ENCODE measurements at regions not wholly inside any gene's neighbourhood (a gene's known extent, or its start where the extent isn't known, plus 50 kb on each side); places are given as distances from the start of the nearest gene placed in this dataset.

DNA sequence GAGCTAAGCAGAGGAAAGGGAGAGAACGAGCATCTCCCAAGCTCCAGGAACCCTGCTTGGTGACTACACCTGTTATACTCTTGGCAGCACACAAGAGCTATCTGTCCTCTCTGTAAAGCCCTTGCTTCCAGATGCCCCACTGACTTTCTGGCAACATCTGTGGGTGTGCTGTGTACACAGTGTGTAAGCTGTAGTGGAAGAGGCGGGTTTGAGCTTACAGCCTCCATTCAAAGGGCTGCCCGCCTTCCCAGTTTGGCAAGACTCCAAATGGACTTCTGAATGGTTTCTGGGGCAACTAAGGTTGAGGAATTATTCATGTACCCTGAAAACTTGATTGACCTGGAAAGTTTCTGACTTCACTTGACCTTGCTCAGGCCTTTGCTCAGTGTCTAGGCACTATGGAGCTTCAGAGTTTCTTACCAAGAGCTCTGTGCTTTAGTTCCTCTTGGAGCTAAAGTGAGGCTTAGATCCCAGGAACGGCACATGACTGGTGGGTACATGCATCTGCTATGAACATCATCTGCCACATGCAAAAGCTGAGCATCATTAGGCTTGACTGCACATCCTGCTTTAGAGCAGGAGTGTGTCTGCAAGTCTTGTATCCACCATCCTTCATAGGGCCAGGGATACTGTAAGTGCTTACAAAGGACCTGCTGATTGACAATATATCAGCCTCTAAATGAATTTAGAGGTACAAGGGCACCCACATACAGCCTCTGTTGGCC, 290.9 kb upstream of the SIX2 start:
- no peak for DNase-seq (ENCODE audit: low read depth)
- H3K36me3 ChIP-seq (ENCODE audit: control insufficient read depth, insufficient read depth, low read length, severe bottlenecking), result no peaks in the 10 kb centered on the region
- H3K4me1 ChIP-seq (ENCODE audit: control insufficient read depth, insufficient read depth, low read length), result no peaks in the 10 kb centered on the region
- H3K27me3 ChIP-seq (replicated peaks; ENCODE audit: control insufficient read depth, insufficient read depth, low read length), result peaks cover 42% of the 10 kb centered on the region
- H3K9ac ChIP-seq (ENCODE audit: low read length), result no peak overlapping the region
- no peak overlapping the region for H3K4me3 ChIP-seq (ENCODE audit: low read length)
- H3K9me3 ChIP-seq (ENCODE audit: control insufficient read depth, low read length), result no peaks in the 10 kb centered on the region

DNA sequence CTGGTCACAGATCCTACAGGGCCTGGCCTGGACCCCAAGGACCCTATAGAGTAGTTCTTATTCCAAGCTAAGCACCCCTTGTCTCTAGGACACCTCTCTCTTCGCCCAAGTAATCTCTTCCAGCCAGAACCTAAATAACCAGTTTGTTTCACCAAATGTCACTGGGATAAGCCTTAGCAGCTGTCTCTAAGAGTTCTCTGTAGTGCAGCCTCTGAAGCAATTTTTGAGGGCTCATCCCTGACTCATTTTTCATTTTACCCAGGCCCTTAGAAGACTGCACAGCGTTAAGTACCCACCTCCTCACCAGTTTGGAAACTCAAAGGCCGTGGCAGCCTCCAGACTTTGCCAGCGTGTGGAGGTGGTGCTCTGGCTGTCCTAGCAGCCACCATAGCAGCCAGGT, 290.1 kb upstream of the SIX2 start:
- Histone ChIP-seq H3K9ac (ENCODE audit: low read length) (no peak overlapping the region), H3K9me3 (ENCODE audit: control insufficient read depth, low read length) (no peaks in the 10 kb centered on the region), H3K4me3 (ENCODE audit: low read length) (no peak overlapping the region), H3K4me1 (ENCODE audit: control insufficient read depth, insufficient read depth, low read length) (no peaks in the 10 kb centered on the region), H3K36me3 (ENCODE audit: control insufficient read depth, insufficient read depth, low read length, severe bottlenecking) (no peaks in the 10 kb centered on the region), H3K27me3 (replicated peaks; ENCODE audit: control insufficient read depth, insufficient read depth, low read length) (peaks cover 34% of the 10 kb centered on the region)
- DNase-seq (ENCODE audit: low read depth), result no peak

DNA sequence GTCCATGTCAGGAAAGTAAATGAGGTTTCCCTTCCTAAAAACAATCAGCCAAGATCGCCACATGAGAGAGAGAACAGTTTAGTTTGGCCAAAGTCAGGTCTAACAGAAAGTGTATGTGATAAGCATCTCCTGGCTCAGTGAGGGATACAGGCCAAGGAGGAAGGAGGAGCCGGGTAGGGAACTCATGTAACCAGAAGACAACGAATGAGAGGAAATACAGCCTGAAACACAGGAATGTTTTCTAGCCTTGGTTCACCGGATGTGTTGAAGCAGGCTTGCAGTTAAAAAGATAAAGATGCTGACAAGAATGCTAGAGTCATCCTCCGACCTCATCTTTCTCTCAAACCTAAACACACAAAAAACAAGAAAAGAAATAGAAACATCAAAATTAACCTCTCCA, 283.9 kb upstream of the SIX2 start:
- DNase-seq (ENCODE audit: low read depth), result peak; percentile 52
- Histone ChIP-seq H3K4me1 (ENCODE audit: control insufficient read depth, insufficient read depth, low read length) (no peaks in the 10 kb centered on the region), H3K36me3 (ENCODE audit: control insufficient read depth, insufficient read depth, low read length, severe bottlenecking) (no peaks in the 10 kb centered on the region), H3K9me3 (ENCODE audit: control insufficient read depth, low read length) (no peaks in the 10 kb centered on the region), H3K9ac (ENCODE audit: low read length) (no peak overlapping the region), H3K27me3 (replicated peaks; ENCODE audit: control insufficient read depth, insufficient read depth, low read length) (peaks cover 5% of the 10 kb centered on the region), H3K4me3 (ENCODE audit: low read length) (no peak overlapping the region)

DNA sequence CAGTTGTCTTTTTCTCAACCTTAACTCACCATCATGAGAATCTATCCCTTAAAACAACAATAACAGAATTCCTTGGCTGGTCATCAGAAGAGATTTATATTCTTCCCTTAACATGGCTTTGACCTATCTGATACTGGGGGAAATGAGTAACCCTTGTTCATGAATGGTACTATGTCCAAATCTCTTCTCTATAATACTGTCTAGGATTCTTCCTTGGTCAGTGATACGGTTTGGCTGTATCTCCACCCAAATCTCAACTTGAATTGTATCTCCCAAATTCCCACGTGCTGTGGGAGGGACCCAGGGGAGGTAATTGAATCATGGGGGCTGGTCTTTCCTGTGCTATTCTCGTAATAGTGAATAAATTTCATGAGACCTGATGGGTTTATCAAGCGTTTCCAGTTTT, 282.0 kb upstream of the SIX2 start:
- no peaks in the 10 kb centered on the region for H3K9me3 ChIP-seq (ENCODE audit: control insufficient read depth, low read length)
- peaks cover 2% of the 10 kb centered on the region for H3K27me3 ChIP-seq (replicated peaks; ENCODE audit: control insufficient read depth, insufficient read depth, low read length)
- H3K36me3 ChIP-seq (ENCODE audit: control insufficient read depth, insufficient read depth, low read length, severe bottlenecking), result no peaks in the 10 kb centered on the region
- DNase-seq (ENCODE audit: low read depth), result no peak
- no peaks in the 10 kb centered on the region for H3K4me1 ChIP-seq (ENCODE audit: control insufficient read depth, insufficient read depth, low read length)
- no peak overlapping the region for H3K9ac ChIP-seq (ENCODE audit: low read length)
- no peak overlapping the region for H3K4me3 ChIP-seq (ENCODE audit: low read length)

DNA sequence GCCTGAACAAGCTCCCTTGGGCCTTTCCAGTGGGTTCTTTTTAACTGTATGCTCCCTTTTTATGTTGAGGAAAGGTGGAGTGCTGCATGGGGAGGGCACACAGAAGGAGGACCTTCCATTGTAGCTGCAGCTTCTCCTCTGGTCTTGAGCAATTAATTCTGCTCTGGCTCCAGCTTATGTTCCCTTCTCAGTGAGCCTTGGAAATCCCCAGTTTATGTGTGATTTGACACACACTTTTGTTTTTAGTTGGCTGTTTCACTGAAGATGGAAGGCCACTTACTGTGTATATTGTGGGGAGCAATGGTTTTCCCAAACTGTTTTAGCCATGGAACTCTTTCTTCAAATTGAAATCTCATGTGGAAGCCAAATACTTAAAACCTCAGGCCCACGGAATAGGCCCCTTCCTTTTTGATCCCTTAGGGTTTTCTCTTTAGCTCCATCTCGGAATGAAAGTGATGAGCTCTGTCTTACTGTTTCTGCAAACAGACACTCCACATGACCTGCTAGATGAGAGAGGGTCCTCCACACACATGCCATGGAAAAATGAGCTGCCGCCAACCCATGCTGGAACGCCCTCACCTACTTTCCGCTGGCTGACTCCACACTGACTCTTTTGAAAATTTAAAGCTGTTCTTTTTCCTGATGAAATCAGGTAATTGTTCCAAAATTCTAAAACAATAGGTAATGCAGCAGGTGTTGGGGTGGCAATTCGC, 280.9 kb upstream of the SIX2 start:
- Histone ChIP-seq H3K36me3 (ENCODE audit: control insufficient read depth, insufficient read depth, low read length, severe bottlenecking) (no peaks in the 10 kb centered on the region), H3K4me3 (ENCODE audit: low read length) (no peak overlapping the region), H3K4me1 (ENCODE audit: control insufficient read depth, insufficient read depth, low read length) (no peaks in the 10 kb centered on the region), H3K27me3 (replicated peaks; ENCODE audit: control insufficient read depth, insufficient read depth, low read length) (no peaks in the 10 kb centered on the region), H3K9ac (ENCODE audit: low read length) (no peak overlapping the region), H3K9me3 (ENCODE audit: control insufficient read depth, low read length) (no peaks in the 10 kb centered on the region)
- DNase-seq (ENCODE audit: low read depth), result no peak

DNA sequence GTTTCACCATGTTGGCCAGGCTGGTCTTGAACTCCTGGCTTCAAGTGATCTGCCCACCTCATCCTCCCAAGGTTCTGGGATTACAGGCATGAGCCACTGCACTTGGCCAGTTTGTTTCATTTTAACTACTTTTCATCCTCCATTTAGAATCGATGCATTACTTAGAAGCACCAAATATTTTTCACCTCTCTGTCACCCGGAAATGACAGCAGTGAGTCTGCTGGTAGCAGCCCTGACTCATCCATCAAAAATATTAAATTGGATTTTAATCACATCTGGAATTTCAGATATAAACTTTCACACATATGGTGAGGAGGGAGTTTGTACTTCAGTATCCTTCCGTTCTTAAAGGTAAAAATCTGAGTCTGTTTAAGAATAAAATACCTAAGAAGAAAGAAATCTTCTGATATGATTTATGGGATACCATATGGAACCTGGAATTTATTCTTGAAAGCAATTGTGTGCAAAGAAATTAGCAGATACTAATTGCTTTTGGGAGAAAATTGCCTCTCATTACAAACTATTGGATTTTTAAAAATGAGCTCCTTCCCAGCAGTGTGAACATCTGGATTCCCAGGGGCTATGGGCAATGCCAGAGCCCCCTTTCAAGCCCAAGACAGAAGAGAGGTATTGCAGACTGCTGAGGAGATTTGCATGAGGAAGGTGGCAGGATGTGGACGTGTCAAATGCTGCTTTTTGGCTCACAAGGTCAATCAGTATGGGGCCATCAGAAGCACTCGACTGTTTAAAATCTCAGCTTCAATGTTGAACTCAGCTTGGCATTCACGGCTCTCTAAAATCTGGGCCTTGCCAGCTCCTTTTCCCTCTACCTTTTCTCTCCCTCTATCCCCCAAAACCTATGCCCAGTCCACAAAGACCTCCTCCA, 279.5 kb upstream of the SIX2 start:
- no peaks in the 10 kb centered on the region for H3K27me3 ChIP-seq (replicated peaks; ENCODE audit: control insufficient read depth, insufficient read depth, low read length)
- H3K9ac ChIP-seq (ENCODE audit: low read length), result no peak overlapping the region
- no peaks in the 10 kb centered on the region for H3K36me3 ChIP-seq (ENCODE audit: control insufficient read depth, insufficient read depth, low read length, severe bottlenecking)
- DNase-seq (ENCODE audit: low read depth), result no peak
- no peak overlapping the region for H3K4me3 ChIP-seq (ENCODE audit: low read length)
- H3K9me3 ChIP-seq (ENCODE audit: control insufficient read depth, low read length), result peaks cover 3% of the 10 kb centered on the region
- no peaks in the 10 kb centered on the region for H3K4me1 ChIP-seq (ENCODE audit: control insufficient read depth, insufficient read depth, low read length)

DNA sequence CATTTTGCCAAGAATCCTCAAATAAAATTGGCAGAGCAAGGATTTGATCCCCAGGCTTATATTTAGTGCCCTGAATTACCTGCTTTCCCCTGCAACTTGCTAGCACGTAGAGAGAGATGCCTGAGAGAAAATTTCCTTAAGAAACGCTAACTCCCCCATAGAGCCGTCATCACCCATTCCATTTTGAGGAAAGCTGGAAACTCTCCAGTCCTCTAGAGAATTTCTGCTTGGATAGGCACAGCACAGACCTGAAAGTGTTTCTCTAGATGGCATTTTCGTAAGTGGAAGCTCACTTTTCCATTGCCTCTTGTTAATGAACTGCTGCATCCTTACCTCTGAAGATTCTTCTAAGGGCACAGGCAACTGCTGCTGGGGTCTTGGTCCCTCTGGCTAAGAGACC, 277.8 kb upstream of the SIX2 start:
- Histone ChIP-seq H3K4me3 (ENCODE audit: low read length) (no peak overlapping the region), H3K4me1 (ENCODE audit: control insufficient read depth, insufficient read depth, low read length) (no peaks in the 10 kb centered on the region), H3K36me3 (ENCODE audit: control insufficient read depth, insufficient read depth, low read length, severe bottlenecking) (no peaks in the 10 kb centered on the region), H3K9ac (ENCODE audit: low read length) (no peak overlapping the region), H3K27me3 (replicated peaks; ENCODE audit: control insufficient read depth, insufficient read depth, low read length) (no peaks in the 10 kb centered on the region), H3K9me3 (ENCODE audit: control insufficient read depth, low read length) (peaks cover 3% of the 10 kb centered on the region)
- DNase-seq (ENCODE audit: low read depth), result no peak

DNA sequence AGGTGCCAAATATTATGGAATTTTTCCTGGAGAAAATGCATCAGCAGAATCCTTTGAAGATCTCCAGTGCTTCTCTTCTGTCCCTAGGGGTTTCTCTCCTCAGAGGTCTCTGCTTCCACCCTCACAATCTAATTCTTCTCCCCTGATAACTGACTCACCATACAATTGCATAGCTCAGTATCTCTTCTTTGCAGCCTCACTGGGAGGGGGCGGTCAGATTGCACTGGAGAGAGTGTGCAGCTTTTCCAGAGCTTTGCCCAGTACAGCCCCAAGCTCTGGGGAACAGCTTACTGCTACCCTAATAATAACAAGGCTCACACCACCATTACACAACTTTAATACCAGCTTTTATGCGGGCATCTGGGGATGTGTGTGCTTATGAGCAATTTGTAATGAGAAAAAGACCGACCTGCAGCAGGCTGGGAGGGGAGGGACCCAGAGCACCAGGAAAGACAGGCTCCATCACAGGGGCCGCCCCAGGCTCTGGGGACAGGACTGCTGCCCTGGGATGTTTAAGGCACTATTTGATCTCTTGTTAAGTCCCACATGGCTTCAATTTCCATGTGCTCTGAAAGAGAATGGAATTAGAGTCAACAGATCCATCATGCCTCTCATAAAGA, 276.6 kb upstream of the SIX2 start:
- peaks cover 5% of the 10 kb centered on the region for H3K27me3 ChIP-seq (replicated peaks; ENCODE audit: control insufficient read depth, insufficient read depth, low read length)
- no peak overlapping the region for H3K4me3 ChIP-seq (ENCODE audit: low read length)
- H3K36me3 ChIP-seq (ENCODE audit: control insufficient read depth, insufficient read depth, low read length, severe bottlenecking), result no peaks in the 10 kb centered on the region
- DNase-seq (ENCODE audit: low read depth), result peak; percentile 22
- no peak overlapping the region for H3K9ac ChIP-seq (ENCODE audit: low read length)
- H3K4me1 ChIP-seq (ENCODE audit: control insufficient read depth, insufficient read depth, low read length), result no peaks in the 10 kb centered on the region
- H3K9me3 ChIP-seq (ENCODE audit: control insufficient read depth, low read length), result peaks cover 3% of the 10 kb centered on the region

DNA sequence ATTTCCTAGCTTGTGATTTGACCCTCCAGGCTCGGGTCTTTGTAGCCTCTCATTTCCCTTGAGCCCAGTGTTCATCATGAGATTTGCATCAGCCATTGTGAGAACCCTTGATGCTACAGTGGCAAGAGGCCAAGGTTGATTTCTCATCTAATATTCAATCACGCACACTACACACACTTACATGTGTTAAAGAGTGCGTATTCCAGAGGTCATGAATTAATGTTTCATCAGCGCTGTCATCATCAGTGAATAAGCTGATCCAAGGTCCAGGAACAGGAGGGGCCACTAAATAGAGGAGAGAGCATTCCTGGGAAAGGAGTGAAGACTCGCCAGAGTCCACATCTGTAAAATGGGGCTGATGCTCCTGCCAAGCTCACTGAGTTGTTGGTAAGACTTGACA, 276.1 kb upstream of the SIX2 start:
- H3K27me3 ChIP-seq (replicated peaks; ENCODE audit: control insufficient read depth, insufficient read depth, low read length), result peaks cover 5% of the 10 kb centered on the region
- no peak overlapping the region for H3K4me3 ChIP-seq (ENCODE audit: low read length)
- H3K36me3 ChIP-seq (ENCODE audit: control insufficient read depth, insufficient read depth, low read length, severe bottlenecking), result no peaks in the 10 kb centered on the region
- H3K4me1 ChIP-seq (ENCODE audit: control insufficient read depth, insufficient read depth, low read length), result no peaks in the 10 kb centered on the region
- no peak for DNase-seq (ENCODE audit: low read depth)
- peaks cover 3% of the 10 kb centered on the region for H3K9me3 ChIP-seq (ENCODE audit: control insufficient read depth, low read length)
- no peak overlapping the region for H3K9ac ChIP-seq (ENCODE audit: low read length)

DNA sequence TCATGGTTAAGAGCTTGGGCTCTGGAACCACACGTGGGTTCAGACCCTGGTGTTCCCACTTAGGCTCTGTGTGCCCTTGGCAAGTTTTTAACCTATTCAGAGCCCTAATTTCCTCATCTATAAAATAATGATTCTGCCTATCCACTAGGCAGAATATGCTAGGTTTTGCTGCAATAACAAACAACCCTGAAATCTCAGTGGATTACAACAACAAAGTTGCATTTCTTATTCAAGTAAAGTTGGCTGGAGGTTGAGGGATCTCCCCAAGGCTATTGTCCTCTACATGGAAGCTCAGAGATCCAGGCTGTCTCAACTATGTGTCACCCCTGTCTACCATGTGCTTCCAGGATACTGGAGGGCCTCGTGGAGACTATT, 275.4 kb upstream of the SIX2 start:
- Histone ChIP-seq H3K4me3 (ENCODE audit: low read length) (no peak overlapping the region), H3K9ac (ENCODE audit: low read length) (no peak overlapping the region), H3K27me3 (replicated peaks; ENCODE audit: control insufficient read depth, insufficient read depth, low read length) (peaks cover 5% of the 10 kb centered on the region), H3K4me1 (ENCODE audit: control insufficient read depth, insufficient read depth, low read length) (no peaks in the 10 kb centered on the region), H3K9me3 (ENCODE audit: control insufficient read depth, low read length) (peaks cover 3% of the 10 kb centered on the region), H3K36me3 (ENCODE audit: control insufficient read depth, insufficient read depth, low read length, severe bottlenecking) (no peaks in the 10 kb centered on the region)
- no peak for DNase-seq (ENCODE audit: low read depth)
